ENCODE measurements at regions not wholly inside any gene's neighbourhood (a gene's known extent, or its start where the extent isn't known, plus 50 kb on each side); places are given as distances from the start of the nearest gene placed in this dataset.

DNA sequence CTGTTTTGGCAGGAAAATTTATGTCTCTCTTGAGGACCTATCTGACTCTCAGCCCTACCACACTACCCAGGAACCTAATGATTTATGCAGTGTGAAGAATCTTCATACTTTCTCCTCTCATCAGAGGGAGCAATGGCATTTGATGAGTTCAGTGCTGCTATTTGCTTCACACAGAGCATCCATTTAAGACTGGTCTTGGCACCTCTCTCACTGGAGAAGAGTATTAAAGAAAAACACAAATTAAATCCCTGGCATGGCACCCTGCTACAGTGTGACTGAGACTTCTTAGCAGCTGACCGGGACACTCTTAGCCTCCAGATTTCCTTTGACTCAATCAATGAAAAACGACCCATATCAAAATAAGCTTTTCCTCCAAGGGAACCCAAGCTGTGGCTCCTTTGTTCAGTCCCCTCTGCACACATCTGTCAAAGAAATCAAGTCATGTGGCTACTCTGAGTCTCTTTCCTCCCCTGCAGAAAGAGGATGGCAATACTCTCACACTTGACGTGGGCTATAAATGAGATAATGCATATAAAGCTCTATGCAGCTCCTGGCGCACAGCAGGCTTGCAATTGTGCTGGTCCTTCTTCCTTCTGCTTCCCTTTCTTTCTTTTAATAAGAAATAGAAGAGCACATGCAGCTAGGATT is 186.1 kb upstream of the E2F8 start:
- Histone ChIP-seq H3K27ac (no peak overlapping the region), H3K9me3 (no peaks in the 10 kb centered on the region), H3K27me3 (peaks cover 0 to 3% of the 10 kb centered on the region in 2 donors), H3K36me3 (no peaks in the 10 kb centered on the region), H3K4me3 (no peak overlapping the region), H3K4me1 (no peaks in the 10 kb centered on the region)
- TF ChIP-seq, protein P1, sequence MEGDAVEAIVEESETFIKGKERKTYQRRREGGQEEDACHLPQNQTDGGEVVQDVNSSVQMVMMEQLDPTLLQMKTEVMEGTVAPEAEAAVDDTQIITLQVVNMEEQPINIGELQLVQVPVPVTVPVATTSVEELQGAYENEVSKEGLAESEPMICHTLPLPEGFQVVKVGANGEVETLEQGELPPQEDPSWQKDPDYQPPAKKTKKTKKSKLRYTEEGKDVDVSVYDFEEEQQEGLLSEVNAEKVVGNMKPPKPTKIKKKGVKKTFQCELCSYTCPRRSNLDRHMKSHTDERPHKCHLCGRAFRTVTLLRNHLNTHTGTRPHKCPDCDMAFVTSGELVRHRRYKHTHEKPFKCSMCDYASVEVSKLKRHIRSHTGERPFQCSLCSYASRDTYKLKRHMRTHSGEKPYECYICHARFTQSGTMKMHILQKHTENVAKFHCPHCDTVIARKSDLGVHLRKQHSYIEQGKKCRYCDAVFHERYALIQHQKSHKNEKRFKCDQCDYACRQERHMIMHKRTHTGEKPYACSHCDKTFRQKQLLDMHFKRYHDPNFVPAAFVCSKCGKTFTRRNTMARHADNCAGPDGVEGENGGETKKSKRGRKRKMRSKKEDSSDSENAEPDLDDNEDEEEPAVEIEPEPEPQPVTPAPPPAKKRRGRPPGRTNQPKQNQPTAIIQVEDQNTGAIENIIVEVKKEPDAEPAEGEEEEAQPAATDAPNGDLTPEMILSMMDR (IDR thresholded peaks at IDR 0.05): no peak
- DNase-seq: no peak
- intact Hi-C loops (cut with DNase I): no loop called here
- ATAC-seq: no peak

DNA sequence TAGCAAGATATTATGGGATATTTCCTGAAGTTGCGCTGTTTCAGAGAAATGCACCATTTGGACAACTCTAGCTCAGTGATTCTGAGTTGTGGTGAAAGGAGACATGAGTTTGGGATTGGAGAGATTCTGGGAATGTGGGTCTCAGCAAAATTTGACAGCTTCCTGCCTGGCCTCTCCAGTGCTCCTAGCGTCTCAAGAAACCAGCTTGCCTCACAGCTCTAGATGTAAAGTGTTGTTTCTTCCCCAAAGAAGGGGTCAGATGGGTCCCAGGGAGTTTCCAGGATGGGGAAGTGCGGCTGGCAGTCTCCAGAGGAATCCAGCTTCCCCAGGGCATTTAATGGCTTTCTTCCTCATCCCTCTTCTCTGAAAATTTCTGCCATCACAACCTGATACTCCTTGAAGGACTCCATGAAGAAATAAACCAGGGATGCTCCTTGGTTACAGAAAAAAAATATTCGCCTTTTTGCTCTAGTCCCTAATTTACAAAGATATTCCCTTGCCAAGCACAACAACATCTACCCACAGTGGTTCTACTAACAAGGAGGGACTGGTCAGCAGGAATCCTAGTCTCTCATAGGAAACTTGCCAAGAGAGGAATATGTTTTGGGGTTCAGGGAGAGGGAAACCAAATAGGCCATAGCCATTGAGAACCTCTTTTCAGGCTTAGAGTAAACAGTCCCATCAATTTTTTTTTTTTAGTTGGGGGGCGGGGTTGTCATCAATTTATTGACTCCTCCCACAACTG is 185.4 kb upstream of the E2F8 start:
- DNase-seq: no peak
- TF ChIP-seq, protein P1 (IDR thresholded peaks at IDR 0.05): no peak
- intact Hi-C loops (cut with DNase I): no loop called here
- Histone ChIP-seq H3K4me1 (no peaks in the 10 kb centered on the region), H3K4me3 (no peak overlapping the region), H3K27ac (no peak overlapping the region), H3K36me3 (no peaks in the 10 kb centered on the region), H3K27me3 (peaks cover 0 to 3% of the 10 kb centered on the region in 2 donors), H3K9me3 (no peaks in the 10 kb centered on the region)
- ATAC-seq: no peak

DNA sequence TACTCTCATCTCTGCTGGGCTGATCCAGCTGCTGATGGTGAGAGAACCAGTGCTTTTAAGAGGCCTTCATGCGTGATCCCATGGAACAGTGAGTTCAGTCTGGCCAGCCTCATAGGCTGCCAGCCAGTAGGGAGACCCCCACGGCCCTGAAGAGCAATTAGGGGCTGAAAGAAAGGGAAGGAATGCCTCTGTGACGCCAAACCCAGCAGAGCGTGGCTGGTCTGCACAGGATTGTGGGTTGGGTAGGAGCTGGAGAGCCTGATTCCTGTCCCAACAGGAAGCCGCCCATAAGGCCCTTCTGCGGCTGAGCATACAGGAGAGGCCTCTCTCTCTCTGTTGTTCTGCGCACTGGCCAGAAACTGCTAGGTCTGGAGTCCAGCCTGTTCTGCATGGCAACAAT is 181.5 kb upstream of the E2F8 start:
- Histone ChIP-seq H3K36me3 (no peaks in the 10 kb centered on the region), H3K4me1 (no peaks in the 10 kb centered on the region), H3K9me3 (no peaks in the 10 kb centered on the region), H3K4me3 (no peak overlapping the region), H3K27me3 (no peaks in the 10 kb centered on the region), H3K27ac (no peak overlapping the region)
- TF ChIP-seq, protein P1 (IDR thresholded peaks at IDR 0.05): no peak
- DNase-seq (no peak), ATAC-seq (no peak)
- intact Hi-C loops (cut with DNase I): no loop called here

DNA sequence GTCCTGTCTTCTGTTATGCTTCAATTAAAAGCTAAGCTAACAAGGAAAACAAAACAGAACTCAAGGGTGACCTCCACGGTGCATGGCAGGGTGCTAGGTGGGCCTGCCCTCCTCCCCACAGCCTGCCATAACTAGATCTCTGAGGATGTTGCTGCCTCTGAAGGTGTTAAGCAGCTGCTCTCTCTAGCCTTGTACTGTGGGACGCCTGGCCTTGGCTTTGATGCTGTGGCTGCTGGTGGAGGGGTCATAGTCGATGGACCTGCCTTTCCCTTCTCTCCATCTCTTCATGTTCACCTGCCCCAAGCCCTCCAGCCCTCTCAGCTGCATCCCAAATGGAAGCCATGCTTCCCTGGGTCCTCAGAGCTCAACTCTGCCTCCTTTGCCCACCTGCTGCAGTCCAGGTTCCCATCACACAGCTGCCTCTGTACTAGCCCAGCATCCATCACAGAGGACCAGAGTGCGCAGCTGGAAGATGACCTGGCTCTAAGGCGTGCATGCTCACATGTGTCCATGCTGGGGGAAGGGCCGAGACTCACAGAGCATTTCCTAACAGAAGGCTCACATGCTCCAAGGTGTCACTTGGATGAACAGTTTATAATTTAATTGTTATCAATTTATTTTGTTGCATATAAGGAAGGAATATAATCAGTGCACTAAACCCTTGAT is 180.3 kb upstream of the E2F8 start:
- Histone ChIP-seq H3K27ac (no peak overlapping the region), H3K9me3 (no peaks in the 10 kb centered on the region), H3K4me1 (no peaks in the 10 kb centered on the region), H3K4me3 (no peak overlapping the region), H3K27me3 (no peaks in the 10 kb centered on the region), H3K36me3 (no peaks in the 10 kb centered on the region)
- TF ChIP-seq, protein P1 (IDR thresholded peaks at IDR 0.05): no peak
- DNase-seq (no peak), ATAC-seq (no peak)
- intact Hi-C loops (cut with DNase I): no loop called here

DNA sequence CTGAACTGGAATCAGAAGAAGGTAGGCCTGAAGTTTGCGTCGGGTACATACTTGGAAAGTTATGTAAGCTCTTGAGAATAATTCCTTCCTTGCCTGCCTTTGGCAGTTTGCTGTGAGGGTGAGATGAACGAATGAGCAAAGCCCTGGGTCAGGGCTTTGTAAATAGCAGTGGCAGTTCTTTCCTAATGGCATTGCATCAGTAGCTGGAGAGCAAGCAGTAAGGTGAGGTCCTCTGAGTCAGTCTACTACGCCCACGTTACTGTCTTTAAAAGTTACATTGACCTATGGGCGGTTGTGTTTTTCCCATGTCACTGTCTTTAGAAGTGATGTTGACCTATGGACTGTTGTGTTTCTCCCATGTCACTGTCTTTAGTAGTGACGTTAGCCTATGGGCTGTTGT is 179.1 kb upstream of the E2F8 start:
- Histone ChIP-seq H3K4me1 (no peaks in the 10 kb centered on the region), H3K9me3 (no peaks in the 10 kb centered on the region), H3K4me3 (no peak overlapping the region), H3K27ac (peak overlapping the region in 1 of 2 donors; percentile 45), H3K27me3 (no peaks in the 10 kb centered on the region), H3K36me3 (no peaks in the 10 kb centered on the region)
- ATAC-seq: peak; percentile 92
- intact Hi-C loops (cut with DNase I): no loop called here
- DNase-seq: peak in 1 of 4 donors; percentile 43
- TF ChIP-seq, protein P1 (IDR thresholded peaks at IDR 0.05): no peak

Data from left lung (tissue), 4 donors.